Retinal pigment epithelial cell (primary cell): ENCODE measurements at regions not wholly inside any gene's neighbourhood (a gene's known extent, or its start where the extent isn't known, plus 50 kb on each side); places are given as distances from the start of the nearest gene placed in this dataset.
"Not testable (repeated sequence)": the region's sequence is repeated elsewhere in the genome, so short reads cannot be mapped to it uniquely, and the experiment has no call there.

Experiments used
- DNase-seq: peaks from one replicate; pipeline ENCODE4 v3.0.0-alpha.2; 2010; ENCODE audit warnings: low read depth
- H3K4me3 ChIP-seq: 2 replicates; pipeline ENCODE4 v1.5.1; 2011; ENCODE audit warnings: mild to moderate bottlenecking, low read length, control low read depth, moderate library complexity
- CTCF ChIP-seq: conservative IDR thresholded peaks from 2 replicates; pipeline ENCODE4 v1.5.1; 2011; ENCODE audit warnings: low read depth, low read length, control low read depth, inconsistent platforms

DNA sequence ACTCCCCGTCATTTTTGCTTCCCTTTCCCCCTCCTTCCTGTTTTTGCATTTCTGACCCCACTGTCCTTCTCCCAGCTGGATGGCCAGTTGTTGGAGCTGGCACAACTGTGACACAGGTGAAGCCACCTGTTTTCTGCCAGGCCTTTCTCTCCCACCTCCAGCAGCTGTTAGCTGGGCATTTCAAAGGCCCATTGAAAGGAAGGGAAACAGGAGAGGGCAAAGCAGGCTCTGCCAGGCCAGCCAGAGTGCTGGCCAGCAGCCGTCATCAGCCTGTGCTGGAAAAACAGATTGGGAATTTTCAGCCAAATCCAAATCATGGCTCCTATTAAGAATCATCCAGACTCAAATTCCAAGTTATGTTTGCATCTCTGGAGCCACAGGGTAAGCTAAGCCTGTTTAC is 155.2 kb upstream of the C2CD4B start:
- H3K4me3 ChIP-seq = no peak overlapping the region
- TF ChIP-seq CTCF = no peak
- no peak for DNase-seq

DNA sequence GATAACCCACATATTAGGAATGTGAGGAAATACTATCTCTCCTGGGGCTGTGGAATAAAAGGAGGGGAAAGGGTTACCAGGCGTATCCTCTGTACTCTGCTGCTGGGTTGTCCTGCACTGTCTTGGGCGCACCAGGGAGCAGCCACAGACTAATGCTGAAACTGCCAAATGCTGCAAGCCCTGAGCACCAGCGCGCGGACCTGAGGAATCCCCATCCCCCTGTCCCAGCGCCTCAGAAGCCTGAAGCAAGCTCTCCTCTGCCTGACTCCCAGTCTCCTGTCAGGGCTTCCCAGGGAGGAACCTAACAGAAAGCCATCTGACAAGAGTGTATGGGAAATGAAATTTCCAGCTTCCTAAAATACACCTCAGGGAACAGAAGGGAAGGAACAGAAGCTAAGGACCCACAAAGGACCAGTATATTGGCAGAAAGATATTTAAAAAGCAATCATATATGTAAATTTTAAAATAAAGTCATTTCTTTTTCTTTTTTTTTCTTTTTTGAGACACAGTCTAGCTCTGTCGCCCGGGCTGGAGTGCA is 158.3 kb upstream of the C2CD4B start:
- TF ChIP-seq CTCF = no peak
- no peak for DNase-seq

GRCh38 chr15:62324382-62324781 is 159.3 kb upstream of the C2CD4B start:
- TF ChIP-seq CTCF = no peak
- H3K4me3 ChIP-seq = no peak overlapping the region
- peak; percentile 81 for DNase-seq

More for the DNA sequence above, 158.3 kb upstream of the C2CD4B start:
- H3K4me3 ChIP-seq = no peak overlapping the region

- no peak for TF ChIP-seq CTCF
- DNase-seq = no peak
These were observed 160.5 kb upstream of the C2CD4B start for GRCh38 chr15:62325597-62325996.

DNA sequence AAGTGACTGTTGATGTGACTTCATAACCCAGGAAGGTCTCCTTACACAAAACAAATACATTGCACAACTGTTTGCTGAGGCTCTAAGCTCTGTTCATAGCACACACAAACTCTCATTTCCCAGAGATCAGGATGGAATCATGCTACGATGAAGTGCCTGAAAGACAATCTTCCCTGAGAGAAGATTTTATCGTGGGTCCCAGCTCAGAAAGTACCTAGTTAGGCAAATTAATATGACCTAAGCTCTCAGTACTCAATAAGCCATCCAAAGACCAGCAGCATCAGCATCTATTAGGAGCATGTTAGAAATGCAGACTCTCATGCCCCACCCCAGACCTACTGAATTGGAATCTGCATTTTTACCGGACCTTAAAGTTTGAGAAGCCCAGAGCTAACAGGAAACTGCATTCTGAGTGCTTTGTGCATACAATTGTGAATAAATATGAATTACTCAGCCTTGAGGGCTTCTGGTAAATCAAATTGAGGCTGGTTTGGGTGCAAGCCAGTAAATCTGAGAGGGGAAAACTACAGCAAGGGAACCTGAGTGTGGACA is 161.5 kb upstream of the C2CD4B start:
- no peak overlapping the region for H3K4me3 ChIP-seq
- no peak for TF ChIP-seq CTCF
- DNase-seq = no peak

More at GRCh38 chr15:62325597-62325996, 160.5 kb upstream of the C2CD4B start:
- no peak overlapping the region for H3K4me3 ChIP-seq

- no peak for TF ChIP-seq CTCF
- no peak overlapping the region for H3K4me3 ChIP-seq
- no peak for DNase-seq
These were observed 162.3 kb upstream of the C2CD4B start for GRCh38 chr15:62327406-62327805.

DNA sequence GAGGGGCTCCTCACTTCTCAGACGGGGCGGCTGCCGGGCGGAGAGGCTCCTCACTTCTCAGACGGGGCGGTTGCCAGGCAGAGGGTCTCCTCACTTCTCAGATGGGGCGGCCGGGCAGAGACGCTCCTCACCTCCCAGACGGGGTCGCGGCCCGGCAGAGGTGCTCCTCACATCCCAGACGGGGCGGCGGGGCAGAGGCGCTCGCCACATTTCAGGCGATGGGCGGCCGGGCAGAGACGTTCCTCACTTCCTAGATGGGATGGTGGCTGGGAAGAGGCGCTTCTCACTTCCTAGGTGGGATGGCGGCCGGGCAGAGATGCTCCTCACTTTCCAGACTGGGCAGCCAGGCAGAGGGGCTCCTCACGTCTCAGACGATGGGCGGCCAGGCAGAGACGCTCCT is 167.4 kb upstream of the C2CD4B start:
- DNase-seq, H3K4me3 ChIP-seq: not testable (repeated sequence)
